ENCODE measurements at regions not wholly inside any gene's neighbourhood (a gene's known extent, or its start where the extent isn't known, plus 50 kb on each side); places are given as distances from the start of the nearest gene placed in this dataset.

DNA sequence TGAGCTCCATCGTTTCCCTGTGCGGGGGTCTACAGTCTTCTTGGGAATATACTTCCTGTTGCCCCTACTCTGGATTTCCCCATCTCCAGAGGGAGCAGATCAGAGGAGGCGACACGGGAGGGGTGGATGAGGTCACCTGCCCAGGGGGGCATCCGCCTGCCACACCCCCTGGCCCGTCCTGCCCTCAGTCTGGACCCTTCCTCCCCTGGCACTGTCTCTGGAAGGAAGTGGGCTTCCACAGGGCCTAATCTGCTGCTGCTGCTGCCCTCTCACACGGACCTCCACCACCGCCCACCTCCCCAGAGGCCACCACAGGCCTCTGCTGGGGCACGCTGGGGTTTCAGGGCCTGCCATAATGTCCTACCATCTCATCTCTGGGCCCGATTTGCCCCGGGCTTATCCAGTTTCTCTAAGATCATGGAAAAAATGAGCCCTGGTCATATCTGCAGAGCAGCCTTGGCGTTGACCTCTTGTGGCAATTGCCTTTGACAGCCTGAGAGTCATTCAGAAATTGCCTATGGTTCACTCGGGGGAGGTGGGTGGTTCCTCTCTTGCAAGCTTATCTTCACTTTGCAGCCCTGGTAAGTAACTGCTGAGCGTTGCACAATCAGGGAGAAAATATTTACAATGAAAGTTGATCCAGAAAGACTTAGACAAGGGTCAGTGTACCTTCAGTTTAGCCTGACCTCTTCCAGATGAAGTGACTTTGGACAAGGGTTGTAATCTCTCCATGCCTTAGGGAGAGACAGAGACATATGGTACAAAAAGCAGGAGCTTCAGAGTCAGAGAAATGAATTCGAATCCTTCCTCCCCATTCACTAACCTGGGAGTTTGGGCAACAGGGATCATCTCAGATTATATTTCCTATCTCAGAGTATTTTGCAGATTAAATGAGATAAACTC, 252.4 kb downstream of the TOMM20 start:
- DNase-seq: no peak

- no peak for DNase-seq
Measured at GRCh38 chr1:234875328-234875952, 253.2 kb downstream of the TOMM20 start.

- DNase-seq: no peak
Measured at GRCh38 chr1:234874291-234875288, 254.0 kb downstream of the TOMM20 start.

GRCh38 chr1:234871710-234872271, 256.8 kb downstream of the TOMM20 start:
- DNase-seq: peak; percentile 92

GRCh38 chr1:234871039-234871709, 257.5 kb downstream of the TOMM20 start:
- no peak for DNase-seq

GRCh38 chr1:234870020-234870981, 258.3 kb downstream of the TOMM20 start:
- DNase-seq: no peak

DNA sequence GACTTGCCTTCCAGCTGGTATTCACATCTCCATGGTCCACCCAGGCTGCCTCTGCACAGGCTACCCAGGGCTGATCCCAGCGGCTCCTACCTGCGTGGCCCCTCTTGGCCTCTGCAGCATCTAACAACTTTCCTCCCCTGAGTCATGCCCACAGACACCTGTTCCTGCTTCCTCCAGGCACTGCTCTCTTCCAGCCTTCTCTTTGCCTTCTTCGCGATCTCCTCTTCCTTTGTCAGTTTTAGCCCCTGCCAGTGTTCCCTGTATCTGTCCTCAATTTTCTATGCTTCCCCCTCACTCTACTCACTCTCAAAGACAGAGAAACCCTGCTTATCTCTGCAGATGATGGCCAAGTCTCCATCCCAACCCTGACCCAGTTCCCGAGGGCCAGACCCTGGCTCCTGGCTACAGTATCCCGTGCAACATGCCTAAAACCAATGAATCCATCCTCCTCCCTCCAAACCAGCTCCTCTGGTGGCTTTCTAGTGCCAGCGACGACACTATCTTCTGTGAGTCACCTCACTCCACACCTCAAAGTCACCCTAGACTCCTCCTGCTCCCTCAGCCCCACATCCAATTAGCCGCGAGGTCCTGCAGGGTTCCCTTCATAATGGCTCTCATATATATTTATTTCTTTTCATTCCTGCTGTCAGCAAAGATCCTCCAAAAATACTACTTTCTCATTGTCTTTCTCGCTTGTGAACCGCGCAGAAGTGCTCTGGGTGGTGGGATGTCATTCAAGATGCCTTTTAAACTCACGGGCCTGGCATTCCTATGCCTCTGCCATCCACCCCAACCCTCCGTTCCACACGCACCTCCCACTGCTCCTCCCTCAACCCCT, 259.2 kb downstream of the TOMM20 start:
- no peak for DNase-seq

DNA sequence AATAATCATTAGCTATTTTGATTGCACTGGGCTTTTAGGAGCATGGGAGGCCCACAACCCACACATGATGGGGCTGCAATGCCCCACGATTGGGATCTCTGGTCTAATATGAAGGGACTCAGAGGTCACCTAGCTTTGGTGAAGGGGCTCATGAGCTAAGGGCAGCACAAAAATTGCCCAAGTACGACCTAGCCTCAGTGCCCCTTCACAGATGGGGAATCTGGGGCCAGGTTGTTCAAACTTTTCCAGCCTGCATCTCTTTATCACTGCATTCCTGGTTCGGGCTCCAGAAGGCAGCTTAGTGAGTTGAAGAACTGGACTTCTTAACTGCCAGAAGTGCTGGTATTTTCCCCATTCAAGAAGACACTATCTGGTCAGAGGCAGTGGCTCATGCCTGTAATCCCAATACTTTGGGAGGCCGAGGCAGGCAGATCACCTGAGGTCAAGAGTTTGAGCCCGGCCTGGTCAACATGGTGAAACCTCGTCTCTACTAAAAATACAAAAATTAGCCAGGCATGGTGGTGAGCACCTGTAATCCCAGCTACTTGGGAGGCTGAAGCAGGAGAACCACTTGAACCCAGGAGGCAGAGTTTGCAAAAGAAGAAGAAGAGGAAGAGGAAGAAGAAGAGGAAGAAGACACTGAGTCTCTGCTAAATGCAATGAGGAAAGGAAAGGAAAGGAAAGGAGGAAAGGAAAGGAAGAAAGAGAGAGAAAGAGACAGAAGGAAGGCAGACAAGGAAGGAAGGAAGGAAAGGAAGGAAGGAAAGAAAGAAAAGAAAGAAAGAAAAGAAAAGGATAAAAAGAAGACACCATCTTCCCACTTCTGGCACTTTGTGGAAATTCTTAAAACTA, 258.5 kb upstream of the IRF2BP2 start:
- DNase-seq: no peak

DNA sequence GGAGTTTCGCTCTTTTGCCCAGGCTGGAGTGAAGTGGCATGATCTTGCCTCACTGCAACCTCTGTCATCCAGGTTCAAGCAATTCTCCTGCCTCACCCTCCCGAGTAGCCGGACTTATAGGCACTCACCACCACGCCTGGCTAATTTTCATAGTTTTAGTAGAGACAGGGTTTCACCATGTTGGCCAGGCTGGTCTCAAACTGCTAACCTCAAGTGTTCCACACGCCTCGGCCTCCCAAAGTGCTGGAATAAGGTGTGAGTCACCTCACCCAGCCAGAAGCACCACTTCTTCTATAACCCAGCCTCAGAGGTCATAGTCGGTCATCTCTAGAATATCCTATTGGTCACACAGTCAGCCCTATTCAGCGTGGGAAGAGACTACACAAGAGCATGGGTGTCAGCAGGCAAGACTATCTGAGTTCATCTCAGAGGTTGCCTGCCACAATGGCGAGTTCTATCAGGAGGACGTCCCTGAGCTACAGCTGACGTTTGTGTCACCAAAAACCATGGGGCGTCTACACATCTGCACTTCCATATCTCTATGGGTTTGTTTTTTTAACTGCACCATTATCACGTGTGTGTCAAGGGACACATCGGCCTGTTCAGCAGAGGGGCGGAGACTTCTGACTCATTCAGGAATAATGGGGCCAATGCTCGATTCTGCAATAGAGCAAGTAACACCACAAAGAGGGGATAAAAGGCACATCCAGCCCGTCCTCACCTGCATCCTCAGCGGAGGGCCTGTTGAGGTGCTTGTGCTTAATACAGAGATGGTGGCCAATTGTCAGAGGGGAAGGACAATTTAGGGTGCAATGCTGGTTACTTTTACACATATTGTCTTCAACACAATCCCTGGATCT, 256.3 kb upstream of the IRF2BP2 start:
- DNase-seq: peak; percentile 73

DNA sequence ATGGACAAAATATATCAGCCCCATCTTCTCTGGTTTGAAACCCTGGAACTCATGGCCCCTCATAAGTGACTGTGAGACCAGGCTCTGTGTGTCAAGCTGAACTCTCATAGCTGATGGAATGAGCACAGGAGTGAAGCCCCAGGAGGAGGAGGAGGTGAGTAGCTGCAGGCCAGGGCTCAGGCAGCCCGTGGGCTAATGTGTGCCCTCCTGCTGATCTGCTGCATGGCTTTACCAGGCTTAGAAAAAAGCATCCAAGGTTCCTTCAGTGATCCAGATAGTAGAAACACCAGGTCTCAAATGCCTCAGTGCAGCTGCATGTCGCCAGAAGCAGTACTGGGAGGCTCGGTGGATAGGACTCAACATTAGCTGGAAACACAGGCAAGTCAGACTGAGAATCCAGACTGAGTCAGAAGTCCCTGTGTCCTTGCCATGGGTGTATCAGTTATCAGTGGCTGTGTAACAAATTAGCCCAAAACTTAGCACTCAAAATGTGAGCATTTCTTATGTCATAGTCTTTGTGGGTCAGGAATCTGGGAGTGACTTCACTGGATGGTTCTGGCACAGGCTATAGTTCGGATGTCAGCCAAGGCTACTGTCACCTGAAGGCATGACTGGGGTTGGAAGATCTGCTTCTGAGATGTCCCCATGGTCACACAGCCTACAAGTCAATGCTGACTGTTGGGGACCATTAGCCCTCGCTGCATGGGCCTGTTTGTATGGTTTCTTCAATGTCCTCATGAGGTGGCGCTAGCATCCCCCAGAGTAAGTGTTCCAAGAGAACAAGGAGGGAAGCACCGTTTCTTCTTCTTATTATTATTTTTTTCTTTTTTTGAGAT, 255.4 kb upstream of the IRF2BP2 start:
- DNase-seq: no peak

- DNase-seq: no peak
Measured at GRCh38 chr1:234864116-234864515, 254.1 kb upstream of the IRF2BP2 start.

DNA sequence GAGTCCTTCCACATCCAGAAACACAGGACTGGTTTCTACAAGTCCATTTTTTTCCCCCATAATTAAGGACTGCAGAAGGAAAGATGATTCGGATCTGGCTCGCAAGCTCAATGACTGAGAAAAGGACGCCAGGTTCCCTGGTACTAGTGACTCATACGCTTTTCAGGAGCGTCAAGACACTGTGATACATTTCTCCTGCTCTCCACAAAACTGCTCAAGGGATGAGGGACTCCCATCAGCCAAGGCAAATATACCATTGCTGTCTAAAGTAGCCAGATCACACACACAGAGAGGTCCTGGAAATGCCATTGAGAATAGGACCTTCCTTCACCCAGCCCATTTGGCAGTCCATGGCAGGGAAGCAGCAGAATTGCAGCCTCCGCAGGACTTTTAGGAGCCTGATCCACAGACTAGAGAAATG, 253.6 kb upstream of the IRF2BP2 start:
- peak; percentile 52 for DNase-seq

DNA sequence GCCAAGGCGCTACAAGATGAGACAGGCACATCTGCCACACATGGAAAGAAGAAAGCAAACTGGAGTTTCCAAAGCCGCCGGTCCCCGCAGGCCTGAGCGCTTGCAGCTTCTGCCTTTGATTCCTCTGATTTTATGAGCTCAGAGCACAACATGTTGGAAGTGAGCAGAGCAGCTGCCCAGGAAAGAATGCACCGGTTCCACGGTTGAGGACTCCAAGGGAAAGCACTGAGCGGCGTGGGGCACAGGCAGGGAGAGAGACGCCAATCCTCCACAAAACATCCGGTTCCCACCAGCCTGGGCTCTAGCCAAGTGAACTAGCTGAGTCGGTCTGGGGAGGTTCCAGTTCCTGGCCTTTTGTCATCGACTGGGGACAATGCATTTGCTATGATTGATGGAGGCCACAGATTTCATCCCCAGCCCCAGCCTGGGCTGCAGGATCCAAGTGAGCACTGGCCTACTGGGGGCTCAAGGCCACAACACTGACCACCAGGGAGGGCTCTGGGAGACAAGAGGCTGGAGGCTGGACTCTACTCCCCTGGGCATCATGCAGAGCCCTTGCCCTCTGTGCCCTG, 253.1 kb upstream of the IRF2BP2 start:
- peak; percentile 71 for DNase-seq

DNA sequence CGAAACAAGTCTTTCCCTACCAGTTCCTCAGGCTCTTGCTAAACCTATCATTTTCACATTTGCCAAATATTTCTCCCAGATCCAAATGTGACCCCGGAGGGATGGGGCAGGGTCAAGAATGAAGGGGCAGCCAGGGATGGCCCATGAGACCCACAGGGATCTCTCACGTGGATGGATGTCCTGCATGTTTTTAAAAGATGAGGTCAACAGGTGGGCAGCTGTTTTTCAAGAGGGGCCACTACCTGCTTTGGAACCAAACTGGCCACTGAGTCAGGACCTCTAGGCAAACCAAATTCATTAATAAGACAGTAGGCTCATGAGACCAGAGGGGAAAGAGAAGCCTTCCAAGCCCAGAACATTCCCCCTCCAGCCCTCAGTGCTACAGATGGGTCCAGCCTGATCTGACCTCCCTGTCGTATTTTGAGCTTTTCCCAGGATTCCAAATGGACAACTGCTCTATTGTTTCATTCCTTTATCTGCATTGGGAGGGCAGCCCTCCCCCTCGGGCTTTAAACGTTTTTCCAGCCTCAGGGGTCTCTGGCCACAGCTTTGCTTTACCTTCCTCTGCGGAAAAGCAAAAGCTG, 252.5 kb upstream of the IRF2BP2 start:
- no peak for DNase-seq

DNA sequence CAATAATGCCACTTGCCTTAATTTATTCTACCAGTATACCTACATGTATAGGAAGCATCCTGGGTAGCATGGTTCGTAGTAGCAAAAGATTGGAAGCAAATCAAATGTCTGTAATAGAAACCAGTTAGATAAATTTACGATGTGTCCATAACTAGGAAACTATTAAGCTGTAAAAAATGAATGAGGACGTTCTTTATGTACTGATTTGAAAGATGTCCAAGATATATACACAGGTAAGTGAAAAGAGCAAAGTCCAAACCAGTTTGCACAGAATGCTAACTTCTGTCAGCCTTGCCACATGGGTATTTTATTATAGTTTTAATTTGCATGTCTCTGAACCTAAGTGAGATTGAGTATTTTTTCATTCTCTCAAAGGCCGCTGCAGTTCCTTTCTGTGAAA, 251.8 kb upstream of the IRF2BP2 start:
- DNase-seq: no peak
